ENCODE measurements at regions not wholly inside any gene's neighbourhood (a gene's known extent, or its start where the extent isn't known, plus 50 kb on each side); places are given as distances from the start of the nearest gene placed in this dataset.

DNA sequence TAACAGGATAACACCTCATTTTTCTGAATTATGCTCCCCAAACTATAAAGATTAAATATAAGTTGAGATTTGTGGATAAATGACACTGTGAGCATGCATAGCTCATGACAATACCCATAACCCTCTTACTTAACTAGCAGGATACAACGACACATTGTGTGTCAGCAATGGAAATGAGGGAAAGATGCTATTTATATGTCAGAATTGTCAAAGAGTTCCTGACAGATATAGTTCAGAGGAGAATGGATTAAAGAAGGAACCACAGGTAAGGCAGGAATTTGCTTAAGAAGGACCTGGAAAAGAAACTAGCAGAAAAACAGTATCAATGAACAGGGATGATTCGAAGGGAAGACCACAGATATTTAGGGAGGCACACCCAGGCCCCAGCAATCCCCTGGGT is 591.0 kb downstream of the DHX35 start:
- no peaks in the 10 kb centered on the region for H3K36me3 Mint-ChIP-seq
- H3K4me3 ChIP-seq (replicated peaks in 1 of 3; ENCODE audit: low read depth in 2 of 3, low read length in 3 of 3) = no peak overlapping the region
- no peak overlapping the region for H3K4me2 ChIP-seq (replicated peaks; ENCODE audit: extremely low read depth, low read length, poor library complexity, severe bottlenecking)
- H3K27me3 Mint-ChIP-seq (ENCODE audit: low read depth in 3 of 3) = peaks cover 0 to 2% (median 0%) of the 10 kb centered on the region in 3 donors
- no peak overlapping the region for H2AFZ ChIP-seq (ENCODE audit: insufficient read depth, low read depth, low read length, poor library complexity, severe bottlenecking)
- intact Hi-C loops (cut with micrococcal nuclease) = no loop called here
- TF ChIP-seq, protein P1, sequence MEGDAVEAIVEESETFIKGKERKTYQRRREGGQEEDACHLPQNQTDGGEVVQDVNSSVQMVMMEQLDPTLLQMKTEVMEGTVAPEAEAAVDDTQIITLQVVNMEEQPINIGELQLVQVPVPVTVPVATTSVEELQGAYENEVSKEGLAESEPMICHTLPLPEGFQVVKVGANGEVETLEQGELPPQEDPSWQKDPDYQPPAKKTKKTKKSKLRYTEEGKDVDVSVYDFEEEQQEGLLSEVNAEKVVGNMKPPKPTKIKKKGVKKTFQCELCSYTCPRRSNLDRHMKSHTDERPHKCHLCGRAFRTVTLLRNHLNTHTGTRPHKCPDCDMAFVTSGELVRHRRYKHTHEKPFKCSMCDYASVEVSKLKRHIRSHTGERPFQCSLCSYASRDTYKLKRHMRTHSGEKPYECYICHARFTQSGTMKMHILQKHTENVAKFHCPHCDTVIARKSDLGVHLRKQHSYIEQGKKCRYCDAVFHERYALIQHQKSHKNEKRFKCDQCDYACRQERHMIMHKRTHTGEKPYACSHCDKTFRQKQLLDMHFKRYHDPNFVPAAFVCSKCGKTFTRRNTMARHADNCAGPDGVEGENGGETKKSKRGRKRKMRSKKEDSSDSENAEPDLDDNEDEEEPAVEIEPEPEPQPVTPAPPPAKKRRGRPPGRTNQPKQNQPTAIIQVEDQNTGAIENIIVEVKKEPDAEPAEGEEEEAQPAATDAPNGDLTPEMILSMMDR (IDR thresholded peaks at IDR 0.05) = no peak
- H3K27ac Mint-ChIP-seq = no peak overlapping the region
- WGBS (ENCODE audit: insufficient coverage) = no CpG with 5 or more reads among the region's 2 CpGs
- H3K9ac ChIP-seq (ENCODE audit: insufficient read depth, low read length, poor library complexity, severe bottlenecking) = no peak overlapping the region
- H3K9me3 ChIP-seq (replicated peaks in 1 of 2; ENCODE audit: control insufficient read depth in 1 of 2, insufficient read depth in 1 of 2, low read length in 2 of 2) = no peaks in the 10 kb centered on the region
- peaks cover 0 to 13% (median 2%) of the 10 kb centered on the region in 7 donors for H3K9me3 Mint-ChIP-seq
- no peak overlapping the region for H3K27ac ChIP-seq (ENCODE audit: low read depth in 1 of 2, low read length in 2 of 2)
- DNase-seq = no peak
- H4K20me1 ChIP-seq (ENCODE audit: insufficient read depth, low read length) = no peaks in the 10 kb centered on the region
- no peaks in the 10 kb centered on the region for H3K4me1 ChIP-seq (ENCODE audit: control insufficient read depth in 1 of 2, insufficient read depth in 2 of 2, low read length in 2 of 2)
- no peaks in the 10 kb centered on the region for H3K36me3 ChIP-seq (replicated peaks in 1 of 2; ENCODE audit: control insufficient read depth in 1 of 2, insufficient read depth in 2 of 2, low read length in 2 of 2)
- H3K4me1 Mint-ChIP-seq = no peaks in the 10 kb centered on the region
- no peaks in the 10 kb centered on the region for H3K27me3 ChIP-seq (ENCODE audit: control insufficient read depth in 2 of 2, insufficient read depth in 2 of 2, low read length in 2 of 2)
- no peaks in the 10 kb centered on the region for H3K79me2 ChIP-seq (ENCODE audit: insufficient read depth, low read length)
- no peak overlapping the region for H3K4me3 Mint-ChIP-seq

DNA sequence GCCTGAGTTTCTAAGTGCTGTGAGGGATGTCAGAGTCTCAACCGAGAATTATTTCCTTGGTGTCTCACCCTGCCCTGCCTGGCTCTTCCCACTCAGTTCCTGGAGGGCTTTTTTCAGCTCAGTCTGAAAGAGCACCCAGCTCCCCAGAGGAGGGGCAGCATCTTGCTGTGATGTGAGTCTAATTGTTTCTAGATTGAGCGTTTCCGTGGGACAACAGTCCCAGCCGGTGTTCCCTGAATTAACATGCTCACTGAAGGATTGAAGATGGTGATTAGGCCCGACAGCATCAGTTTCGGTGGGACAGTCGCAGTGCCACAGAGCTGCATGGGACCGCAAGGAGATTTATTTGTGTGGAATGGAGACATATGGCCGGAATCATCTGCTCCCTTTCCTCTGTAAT is 587.6 kb downstream of the DHX35 start:
- Histone ChIP-seq H3K27me3 (ENCODE audit: control insufficient read depth in 2 of 2, insufficient read depth in 2 of 2, low read length in 2 of 2) (no peaks in the 10 kb centered on the region), H3K4me1 (ENCODE audit: control insufficient read depth in 1 of 2, insufficient read depth in 2 of 2, low read length in 2 of 2) (no peaks in the 10 kb centered on the region), H3K9ac (ENCODE audit: insufficient read depth, low read length, poor library complexity, severe bottlenecking) (no peak overlapping the region), H4K20me1 (ENCODE audit: insufficient read depth, low read length) (no peaks in the 10 kb centered on the region), H2AFZ (ENCODE audit: insufficient read depth, low read depth, low read length, poor library complexity, severe bottlenecking) (no peak overlapping the region), H3K79me2 (ENCODE audit: insufficient read depth, low read length) (no peaks in the 10 kb centered on the region), H3K36me3 (replicated peaks in 1 of 2; ENCODE audit: control insufficient read depth in 1 of 2, insufficient read depth in 2 of 2, low read length in 2 of 2) (no peaks in the 10 kb centered on the region), H3K4me3 (replicated peaks in 1 of 3; ENCODE audit: low read depth in 2 of 3, low read length in 3 of 3) (no peak overlapping the region), H3K9me3 (replicated peaks in 1 of 2; ENCODE audit: control insufficient read depth in 1 of 2, insufficient read depth in 1 of 2, low read length in 2 of 2) (no peaks in the 10 kb centered on the region), H3K27ac (ENCODE audit: low read depth in 1 of 2, low read length in 2 of 2) (no peak overlapping the region), H3K4me2 (replicated peaks; ENCODE audit: extremely low read depth, low read length, poor library complexity, severe bottlenecking) (no peak overlapping the region)
- Mint-ChIP-seq H3K27me3 (ENCODE audit: low read depth in 3 of 3) (peaks cover 0 to 2% (median 0%) of the 10 kb centered on the region in 3 donors), H3K4me1 (no peaks in the 10 kb centered on the region), H3K9me3 (peaks cover 0 to 11% (median 3%) of the 10 kb centered on the region in 7 donors), H3K27ac (no peak overlapping the region), H3K4me3 (no peak overlapping the region), H3K36me3 (no peaks in the 10 kb centered on the region)
- no peak for DNase-seq
- WGBS (ENCODE audit: insufficient coverage) = 90% methylated on average over 2 of the region's 9 CpGs
- TF ChIP-seq, protein P1 (IDR thresholded peaks at IDR 0.05) = no peak
- intact Hi-C loops (cut with micrococcal nuclease) = no loop called here
